ENCODE measurements at regions not wholly inside any gene's neighbourhood (a gene's known extent, or its start where the extent isn't known, plus 50 kb on each side); places are given as distances from the start of the nearest gene placed in this dataset.

DNA sequence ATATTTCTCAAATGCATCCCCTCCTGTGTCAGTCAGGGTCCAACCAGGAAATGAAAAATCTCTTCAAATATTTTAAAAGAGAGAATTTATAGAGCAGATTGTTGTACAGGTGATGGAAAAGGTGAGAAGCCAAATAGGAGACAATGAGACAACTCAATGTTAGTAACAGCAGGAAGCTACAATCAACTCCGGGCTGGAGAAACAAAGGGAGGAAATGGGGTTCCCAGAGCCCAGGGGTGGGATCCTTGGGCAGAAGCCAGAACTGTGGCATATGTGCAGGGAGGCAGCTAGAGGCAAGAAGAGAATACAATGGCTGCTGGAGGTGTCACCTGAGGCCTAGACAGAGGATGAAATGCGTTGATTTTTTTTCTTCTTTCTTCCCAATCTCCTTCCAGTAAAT lies 361.8 kb upstream of the ACTBL2 start:
- no peaks in the 10 kb centered on the region for H3K27me3 ChIP-seq
- H3K27ac ChIP-seq = no peak overlapping the region
- TF ChIP-seq EP300 (IDR thresholded peaks at IDR 0.05) = no peak
- no peak for TF ChIP-seq POLR2A (IDR thresholded peaks at IDR 0.05)
- no peak for TF ChIP-seq POLR2AphosphoS5 (IDR thresholded peaks at IDR 0.05)
- TF ChIP-seq, protein P1, sequence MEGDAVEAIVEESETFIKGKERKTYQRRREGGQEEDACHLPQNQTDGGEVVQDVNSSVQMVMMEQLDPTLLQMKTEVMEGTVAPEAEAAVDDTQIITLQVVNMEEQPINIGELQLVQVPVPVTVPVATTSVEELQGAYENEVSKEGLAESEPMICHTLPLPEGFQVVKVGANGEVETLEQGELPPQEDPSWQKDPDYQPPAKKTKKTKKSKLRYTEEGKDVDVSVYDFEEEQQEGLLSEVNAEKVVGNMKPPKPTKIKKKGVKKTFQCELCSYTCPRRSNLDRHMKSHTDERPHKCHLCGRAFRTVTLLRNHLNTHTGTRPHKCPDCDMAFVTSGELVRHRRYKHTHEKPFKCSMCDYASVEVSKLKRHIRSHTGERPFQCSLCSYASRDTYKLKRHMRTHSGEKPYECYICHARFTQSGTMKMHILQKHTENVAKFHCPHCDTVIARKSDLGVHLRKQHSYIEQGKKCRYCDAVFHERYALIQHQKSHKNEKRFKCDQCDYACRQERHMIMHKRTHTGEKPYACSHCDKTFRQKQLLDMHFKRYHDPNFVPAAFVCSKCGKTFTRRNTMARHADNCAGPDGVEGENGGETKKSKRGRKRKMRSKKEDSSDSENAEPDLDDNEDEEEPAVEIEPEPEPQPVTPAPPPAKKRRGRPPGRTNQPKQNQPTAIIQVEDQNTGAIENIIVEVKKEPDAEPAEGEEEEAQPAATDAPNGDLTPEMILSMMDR (IDR thresholded peaks at IDR 0.05) = no peak
- no peak overlapping the region for H3K4me3 ChIP-seq
- DNase-seq = peak in 1 of 2 donors; percentile 26
- H3K36me3 ChIP-seq = no peaks in the 10 kb centered on the region
- intact Hi-C loops (cut with DNase I; ENCODE audit: low total_unique reads) = no loop called here
- peaks cover 0 to 6% (median 0%) of the 10 kb centered on the region in 4 donors for H3K4me1 ChIP-seq
- no peaks in the 10 kb centered on the region for H3K9me3 ChIP-seq
- WGBS, 5 donors = 69 to 90% (median 80%) methylated on average over 2 of the region's 2 CpGs

DNA sequence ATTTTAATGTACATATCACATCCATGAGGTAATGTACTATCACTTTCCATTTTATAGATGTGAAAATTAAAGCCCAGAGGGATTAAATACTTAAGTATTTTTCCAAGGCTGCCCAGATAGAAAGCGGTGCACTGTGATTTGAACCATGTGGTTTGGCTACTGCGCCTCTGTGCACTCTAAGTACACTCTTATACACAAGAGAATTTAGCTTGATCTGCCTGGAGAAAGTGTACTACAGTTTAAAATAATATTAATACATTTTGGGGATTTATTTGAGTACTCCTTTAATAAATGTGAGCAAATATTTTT lies 360.4 kb upstream of the ACTBL2 start:
- Histone ChIP-seq H3K4me1 (peaks cover 0 to 6% (median 0%) of the 10 kb centered on the region in 4 donors), H3K4me3 (no peak overlapping the region), H3K27ac (no peak overlapping the region), H3K36me3 (no peaks in the 10 kb centered on the region), H3K9me3 (no peaks in the 10 kb centered on the region), H3K27me3 (no peaks in the 10 kb centered on the region)
- 75 to 93% (median 85%) methylated on average over 2 of the region's 2 CpGs for WGBS, 5 donors
- TF ChIP-seq EP300 (IDR thresholded peaks at IDR 0.05) (no peak), POLR2A (IDR thresholded peaks at IDR 0.05) (no peak), POLR2AphosphoS5 (IDR thresholded peaks at IDR 0.05) (no peak)
- TF ChIP-seq, protein P1 (IDR thresholded peaks at IDR 0.05) = no peak
- DNase-seq = peak in 1 of 2 donors; percentile 50
- intact Hi-C loops (cut with DNase I; ENCODE audit: low total_unique reads) = no loop called here

GRCh38 chr5:57842364-57843058 lies 359.9 kb upstream of the ACTBL2 start:
- Histone ChIP-seq H3K27ac (no peak overlapping the region), H3K4me1 (peaks cover 0 to 6% (median 0%) of the 10 kb centered on the region in 4 donors), H3K9me3 (no peaks in the 10 kb centered on the region), H3K4me3 (no peak overlapping the region), H3K27me3 (no peaks in the 10 kb centered on the region), H3K36me3 (no peaks in the 10 kb centered on the region)
- no peak for DNase-seq
- TF ChIP-seq POLR2AphosphoS5 (IDR thresholded peaks at IDR 0.05) = no peak
- TF ChIP-seq, protein P1 (IDR thresholded peaks at IDR 0.05) = no peak
- no peak for TF ChIP-seq POLR2A (IDR thresholded peaks at IDR 0.05)
- TF ChIP-seq EP300 (IDR thresholded peaks at IDR 0.05) = no peak
- WGBS, 5 donors = 88 to 91% (median 90%) methylated on average over 3 of the region's 3 CpGs
- intact Hi-C loops (cut with DNase I; ENCODE audit: low total_unique reads) = no loop called here

- Histone ChIP-seq H3K9me3 (no peaks in the 10 kb centered on the region), H3K27me3 (no peaks in the 10 kb centered on the region), H3K4me3 (no peak overlapping the region), H3K4me1 (peaks cover 0 to 6% (median 0%) of the 10 kb centered on the region in 4 donors), H3K36me3 (no peaks in the 10 kb centered on the region), H3K27ac (no peak overlapping the region)
- DNase-seq = peak in 1 of 2 donors; percentile 54
- TF ChIP-seq, protein P1 (IDR thresholded peaks at IDR 0.05) = no peak
- TF ChIP-seq POLR2A (IDR thresholded peaks at IDR 0.05) = no peak
- no peak for TF ChIP-seq EP300 (IDR thresholded peaks at IDR 0.05)
- TF ChIP-seq POLR2AphosphoS5 (IDR thresholded peaks at IDR 0.05) = no peak
- 50 to 64% (median 54%) methylated on average over 5 of the region's 5 CpGs for WGBS, 5 donors
- intact Hi-C loops (cut with DNase I; ENCODE audit: low total_unique reads) = no loop called here
Observed at GRCh38 chr5:57841676-57842363, 359.2 kb upstream of the ACTBL2 start.

Measured in stomach (tissue), 8 donors.